ENCODE measurements at regions not wholly inside any gene's neighbourhood (a gene's known extent, or its start where the extent isn't known, plus 50 kb on each side); places are given as distances from the start of the nearest gene placed in this dataset.
A peak's percentile ranks its signal among the peaks of the same experiment; 100 is the strongest.

DNA sequence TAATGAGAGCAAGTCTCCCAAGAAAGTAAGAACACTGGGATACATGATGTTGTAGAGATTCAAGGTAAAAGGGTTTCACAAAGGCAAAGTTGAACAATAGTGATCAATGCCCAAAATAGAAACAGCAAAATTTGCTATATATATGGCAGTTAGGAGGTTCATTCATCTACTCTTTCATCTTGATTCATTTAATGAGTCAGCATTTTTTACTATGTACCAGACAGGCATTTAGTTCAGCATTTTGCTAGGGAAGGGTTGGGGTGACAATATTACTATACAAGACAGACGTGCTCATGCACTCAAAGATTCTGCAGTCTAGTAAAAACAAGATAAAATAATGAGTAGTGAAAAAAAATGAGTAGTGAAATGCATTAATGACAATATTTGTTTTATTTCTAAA lies 264.9 kb upstream of the LMO3 start:
- Histone ChIP-seq H3K4me1 (ENCODE audit: low read length) (no peaks in the 10 kb centered on the region), H3K9me2 (replicated peaks; ENCODE audit: insufficient read depth, low read length) (no peaks in the 10 kb centered on the region), H2AFZ (ENCODE audit: low read length) (no peak overlapping the region), H3F3A (ENCODE audit: insufficient read depth, low read length) (no peaks in the 10 kb centered on the region), H3K4me2 (ENCODE audit: low read depth, low read length) (no peak overlapping the region), H3K36me3 (replicated peaks; ENCODE audit: insufficient read depth, low read length) (no peaks in the 10 kb centered on the region), H3K9me3 (replicated peaks; ENCODE audit: insufficient read depth, low read length) (no peaks in the 10 kb centered on the region), H4K20me1 (ENCODE audit: insufficient read depth, low read length) (no peaks in the 10 kb centered on the region), H3K4me3 (ENCODE audit: low read length) (no peak overlapping the region), H3K79me2 (ENCODE audit: low read length) (no peaks in the 10 kb centered on the region), H3K27ac (ENCODE audit: low read length) (no peak overlapping the region), H3K27me3 (replicated peaks; ENCODE audit: insufficient read depth, low read length) (no peaks in the 10 kb centered on the region), H3K9ac (ENCODE audit: low read length) (no peak overlapping the region)
- DNase-seq, result no peak
- TF ChIP-seq EZH2 (optimal IDR thresholded peaks at IDR 0.05; ENCODE audit: low read depth, low read length) (no peak), EZH2phosphoT487 (IDR thresholded peaks at IDR 0.05; ENCODE audit: low read length) (no peak)
- TF ChIP-seq, protein P1, sequence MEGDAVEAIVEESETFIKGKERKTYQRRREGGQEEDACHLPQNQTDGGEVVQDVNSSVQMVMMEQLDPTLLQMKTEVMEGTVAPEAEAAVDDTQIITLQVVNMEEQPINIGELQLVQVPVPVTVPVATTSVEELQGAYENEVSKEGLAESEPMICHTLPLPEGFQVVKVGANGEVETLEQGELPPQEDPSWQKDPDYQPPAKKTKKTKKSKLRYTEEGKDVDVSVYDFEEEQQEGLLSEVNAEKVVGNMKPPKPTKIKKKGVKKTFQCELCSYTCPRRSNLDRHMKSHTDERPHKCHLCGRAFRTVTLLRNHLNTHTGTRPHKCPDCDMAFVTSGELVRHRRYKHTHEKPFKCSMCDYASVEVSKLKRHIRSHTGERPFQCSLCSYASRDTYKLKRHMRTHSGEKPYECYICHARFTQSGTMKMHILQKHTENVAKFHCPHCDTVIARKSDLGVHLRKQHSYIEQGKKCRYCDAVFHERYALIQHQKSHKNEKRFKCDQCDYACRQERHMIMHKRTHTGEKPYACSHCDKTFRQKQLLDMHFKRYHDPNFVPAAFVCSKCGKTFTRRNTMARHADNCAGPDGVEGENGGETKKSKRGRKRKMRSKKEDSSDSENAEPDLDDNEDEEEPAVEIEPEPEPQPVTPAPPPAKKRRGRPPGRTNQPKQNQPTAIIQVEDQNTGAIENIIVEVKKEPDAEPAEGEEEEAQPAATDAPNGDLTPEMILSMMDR (IDR thresholded peaks at IDR 0.05; ENCODE audit: low read length), result no peak

DNA sequence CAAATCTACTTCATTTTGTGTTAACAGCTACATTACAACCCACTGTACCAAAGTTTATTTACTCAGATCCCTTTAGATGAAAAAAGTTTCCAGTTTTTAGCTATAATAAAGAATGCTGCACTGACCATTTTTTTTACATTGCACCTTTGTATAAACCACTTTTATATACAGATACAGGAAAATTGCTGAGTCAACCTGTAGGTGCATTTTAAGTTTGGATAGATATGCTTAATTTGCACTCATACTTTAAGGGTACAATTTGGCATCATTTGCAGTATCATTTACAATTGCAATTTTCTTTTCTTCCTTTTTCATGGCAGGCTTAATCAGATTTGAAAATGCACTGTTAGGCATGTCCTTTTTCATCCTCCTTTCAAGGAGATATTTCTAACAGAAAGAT lies 257.8 kb upstream of the LMO3 start:
- H3K4me3 ChIP-seq (ENCODE audit: low read length), result no peak overlapping the region
- H3K79me2 ChIP-seq (ENCODE audit: low read length), result no peaks in the 10 kb centered on the region
- TF ChIP-seq EZH2phosphoT487 (IDR thresholded peaks at IDR 0.05; ENCODE audit: low read length), result no peak
- TF ChIP-seq, protein P1 (IDR thresholded peaks at IDR 0.05; ENCODE audit: low read length), result no peak
- TF ChIP-seq EZH2 (optimal IDR thresholded peaks at IDR 0.05; ENCODE audit: low read depth, low read length), result no peak

DNA sequence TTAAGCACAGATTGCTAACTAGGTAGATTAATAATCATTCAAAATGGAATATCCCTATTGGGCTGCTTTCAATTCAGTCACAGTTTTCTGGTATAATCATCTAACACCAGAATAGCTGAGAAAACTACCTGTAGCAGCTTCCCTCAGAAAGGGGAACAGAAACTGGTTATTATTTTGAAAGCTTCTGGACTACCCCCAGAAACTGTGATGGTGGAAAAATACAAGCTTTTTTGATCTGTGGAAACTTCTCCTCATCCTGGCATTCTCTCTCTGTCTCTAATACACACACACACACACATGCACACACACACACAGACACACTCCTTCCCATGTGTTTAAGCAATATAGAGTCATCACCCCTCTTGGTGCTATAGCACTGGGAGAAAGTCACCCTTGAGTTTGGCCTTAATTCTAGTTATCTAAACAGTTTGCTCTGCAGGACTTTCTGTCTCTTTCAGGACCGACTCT lies 251.5 kb upstream of the LMO3 start:
- Histone ChIP-seq H3K9me3 (replicated peaks; ENCODE audit: insufficient read depth, low read length) (no peaks in the 10 kb centered on the region), H3K79me2 (ENCODE audit: low read length) (no peaks in the 10 kb centered on the region), H2AFZ (ENCODE audit: low read length) (peak overlapping the region; percentile 22; the same call in 1 of the 2 replicates), H3K4me1 (ENCODE audit: low read length) (peaks cover 14% of the 10 kb centered on the region), H3K9ac (ENCODE audit: low read length) (no peak overlapping the region), H3F3A (ENCODE audit: insufficient read depth, low read length) (no peaks in the 10 kb centered on the region), H3K27ac (ENCODE audit: low read length) (peak overlapping the region; percentile 56; the same call in 1 of the 2 replicates), H3K4me2 (ENCODE audit: low read depth, low read length) (peak overlapping the region; percentile 55), H3K36me3 (replicated peaks; ENCODE audit: insufficient read depth, low read length) (no peaks in the 10 kb centered on the region), H3K9me2 (replicated peaks; ENCODE audit: insufficient read depth, low read length) (no peaks in the 10 kb centered on the region), H4K20me1 (ENCODE audit: insufficient read depth, low read length) (no peaks in the 10 kb centered on the region), H3K27me3 (replicated peaks; ENCODE audit: insufficient read depth, low read length) (no peaks in the 10 kb centered on the region), H3K4me3 (ENCODE audit: low read length) (no peak overlapping the region)
- DNase-seq, result peak; percentile 39
- TF ChIP-seq EZH2phosphoT487 (IDR thresholded peaks at IDR 0.05; ENCODE audit: low read length), result no peak
- TF ChIP-seq, protein P1 (IDR thresholded peaks at IDR 0.05; ENCODE audit: low read length), result no peak
- TF ChIP-seq EZH2 (optimal IDR thresholded peaks at IDR 0.05; ENCODE audit: low read depth, low read length), result no peak

More for the DNA sequence above, 257.8 kb upstream of the LMO3 start:
- Histone ChIP-seq H3K27me3 (replicated peaks; ENCODE audit: insufficient read depth, low read length) (no peaks in the 10 kb centered on the region), H3K36me3 (replicated peaks; ENCODE audit: insufficient read depth, low read length) (no peaks in the 10 kb centered on the region), H3K9ac (ENCODE audit: low read length) (no peak overlapping the region), H3K27ac (ENCODE audit: low read length) (no peak overlapping the region), H3F3A (ENCODE audit: insufficient read depth, low read length) (no peaks in the 10 kb centered on the region), H3K4me2 (ENCODE audit: low read depth, low read length) (no peak overlapping the region), H3K4me1 (ENCODE audit: low read length) (no peaks in the 10 kb centered on the region), H4K20me1 (ENCODE audit: insufficient read depth, low read length) (no peaks in the 10 kb centered on the region), H2AFZ (ENCODE audit: low read length) (no peak overlapping the region), H3K9me2 (replicated peaks; ENCODE audit: insufficient read depth, low read length) (no peaks in the 10 kb centered on the region), H3K9me3 (replicated peaks; ENCODE audit: insufficient read depth, low read length) (no peaks in the 10 kb centered on the region)
- DNase-seq, result no peak

All from MM.1S (cell line).